K562 (cell line): ENCODE measurements at regions not wholly inside any gene's neighbourhood (a gene's known extent, or its start where the extent isn't known, plus 50 kb on each side); places are given as distances from the start of the nearest gene placed in this dataset.

Experiments
- ATAC-seq: fragments of 200-7000 bp; cut with Tn5 transposase; 3 replicates; pipeline ENCODE4 v1.9.1; 2020; ENCODE audit warnings: moderate library complexity
- BruUV-seq: library from RNA; stranded (reverse); fragments of 400-500 nt; replicated peaks from 2 replicates; lab custom pipeline; 2021; lab: Mats Ljungman, UMichigan
- CTCF ChIA-PET: fragments of 300-600 bp; formaldehyde crosslinking; extraction: SDS; loops from one replicate; lab custom pipeline; 2021; ENCODE audit warnings: low intra/inter-chr PET ratio; lab: Yijun Ruan, JAX
- POLR2A ChIA-PET: fragments of 300-600, 350-650 bp; sonication (Branson Sonifier 250); formaldehyde crosslinking; extraction: SDS; loops from one replicate; lab custom pipeline; 2021; ENCODE audit warnings: antibody characterized with exemption, inconsistent platforms; lab: Yijun Ruan, JAX
- DNase-seq, 4 experiments: peaks; one replicate each; pipeline versions ENCODE4 v3.0.0 to v3.0.0-alpha.2; 2011 to 2018; ENCODE audit warnings: low spot score in 3 of 4, mixed read lengths in 3 of 4; ENCODE audit errors: extremely low read depth in 1 of 4
- FAIRE-seq: peaks from 2 replicates; lab custom pipeline; 2011; peaks lifted over from hg19 to GRCh38; lab: Jason Lieb, UNC
- H2AFZ ChIP-seq: 2 replicates; pipeline ENCODE4 v1.6.0; 2011; ENCODE audit warnings: low read depth, low read length, control low read depth, inconsistent platforms
- H3K27ac ChIP-seq: fragments of 200-600 bp; 3 replicates; pipeline ENCODE4 v1.8.0; 2011; ENCODE audit warnings: low read depth, mild to moderate bottlenecking, control low read depth, inconsistent platforms, low read length, moderate library complexity, mixed read lengths; ENCODE audit errors: extremely low read depth
- H3K27me3 ChIP-seq, 2 experiments: fragments of 300-600 bp in 1 of 2; 2 replicates in 1 of 2; 3 replicates in 1 of 2; pipeline versions ENCODE4 v1.6.0 to v1.8.0; 2011; ENCODE audit warnings: inconsistent platforms in 2 of 2, low read length in 2 of 2, mild to moderate bottlenecking in 1 of 2, mixed read lengths in 1 of 2, moderate library complexity in 1 of 2; ENCODE audit not compliant: control insufficient read depth in 2 of 2, insufficient read depth in 2 of 2
- H3K36me3 ChIP-seq: fragments of 300-600 bp; 3 replicates; pipeline ENCODE4 v1.8.0; 2011; ENCODE audit warnings: mild to moderate bottlenecking, low read length, inconsistent platforms; ENCODE audit not compliant: control insufficient read depth, insufficient read depth
- H3K4me1 ChIP-seq, 2 experiments: fragments of 200-600 bp in 1 of 2; replicated peaks in 1 of 2; 2 replicates in 1 of 2; 3 replicates in 1 of 2; pipeline versions ENCODE4 v1.5.1 to v1.8.0; 2011; ENCODE audit warnings: inconsistent platforms in 2 of 2, low read length in 2 of 2, mild to moderate bottlenecking in 1 of 2, mixed read lengths in 1 of 2, moderate library complexity in 1 of 2; ENCODE audit not compliant: control insufficient read depth in 2 of 2, insufficient read depth in 2 of 2
- H3K4me2 ChIP-seq: 2 replicates; pipeline ENCODE4 v1.6.1; 2011; ENCODE audit warnings: low read length, control low read depth, inconsistent platforms, mixed read lengths; ENCODE audit not compliant: insufficient read depth
- H3K4me3 ChIP-seq: fragments of 200-600 bp; sonication (generic), shearing (Covaris generic); 2 replicates; pipeline ENCODE4 v1.5.1; 2016; ENCODE audit warnings: control low read depth, inconsistent platforms
- H3K79me2 ChIP-seq: fragments of 200-600 bp; 3 replicates; pipeline ENCODE4 v1.8.0; 2011; ENCODE audit warnings: low read length, inconsistent platforms; ENCODE audit not compliant: control insufficient read depth, insufficient read depth
- H3K9ac ChIP-seq, 2 experiments: 2 replicates each; pipeline versions ENCODE4 v1.6.0 to v1.6.1; 2011; ENCODE audit warnings: low read depth in 2 of 2, low read length in 2 of 2, control low read depth in 1 of 2, inconsistent platforms in 1 of 2, mild to moderate bottlenecking in 1 of 2, mixed read lengths in 1 of 2; ENCODE audit not compliant: insufficient read depth in 1 of 2
- H3K9me1 ChIP-seq: one replicate; pipeline ENCODE4 v1.6.0; 2011; ENCODE audit warnings: inconsistent platforms, mild to moderate bottlenecking, low read length, moderate library complexity; ENCODE audit not compliant: control insufficient read depth, insufficient read depth
- H3K9me3 ChIP-seq: replicated peaks from 2 replicates; pipeline ENCODE4 v1.5.1; 2011; ENCODE audit warnings: low read depth, low read length, inconsistent platforms; ENCODE audit not compliant: control insufficient read depth, insufficient read depth
- H4K20me1 ChIP-seq: replicated peaks from 2 replicates; pipeline ENCODE4 v1.6.1; 2011; ENCODE audit warnings: low read length, inconsistent platforms, mixed read lengths; ENCODE audit not compliant: control insufficient read depth, insufficient read depth
- CCAR2 ChIP-seq: fragments of 200-400 bp; formaldehyde crosslinking; IDR thresholded peaks from 2 replicates; pipeline ENCODE4 v1.6.1; 2017; ENCODE audit warnings: mild to moderate bottlenecking, low read depth, low read length
- HNRNPK ChIP-seq: fragments of 200-400 bp; formaldehyde crosslinking; IDR thresholded peaks from one replicate; pipeline ENCODE4 v1.6.1; 2018; ENCODE audit warnings: mild to moderate bottlenecking, low read depth, low read length; ENCODE audit not compliant: poor library complexity, severe bottlenecking
- IRF2 ChIP-seq: sonication (generic); formaldehyde crosslinking; IDR thresholded peaks from 2 replicates; pipeline ENCODE4 v1.8.1; 2022; ENCODE audit warnings: mild to moderate bottlenecking, missing genetic modification reagents
- KDM4B ChIP-seq, 2 experiments: fragments of 450-650 bp in 1 of 2; sonication (generic) in 1 of 2; IDR thresholded peaks; 2 replicates each; pipeline ENCODE4 v1.6.1; 2016 to 2017; ENCODE audit warnings: borderline replicate concordance in 2 of 2, antibody characterized with exemption in 1 of 2, low read depth in 1 of 2, mild to moderate bottlenecking in 1 of 2
- MAFK ChIP-seq: IDR thresholded peaks from 2 replicates; pipeline ENCODE4 v1.6.1; 2011; ENCODE audit warnings: low read length, improper control_type of control experiment
- MTA3 ChIP-seq: fragments of 450-650 bp; formaldehyde crosslinking; IDR thresholded peaks from 2 replicates; pipeline ENCODE4 v1.6.1; 2017; ENCODE audit warnings: mild to moderate bottlenecking, borderline replicate concordance
- NR4A1 ChIP-seq, 2 experiments: fragments of 250-450 bp in 1 of 2; fragments of 450-650 bp in 1 of 2; sonication (Bioruptor Pico) in 1 of 2; IDR thresholded peaks; 2 replicates each; pipeline versions ENCODE4 v1.4.0 to v1.6.1; 2016 to 2020; ENCODE audit warnings: mild to moderate bottlenecking in 2 of 2, missing compliant biosample characterization in 1 of 2, missing genetic modification characterization in 1 of 2, moderate library complexity in 1 of 2
- RBBP5 ChIP-seq: fragments of 200-600 bp; sonication (generic); IDR thresholded peaks from 2 replicates; pipeline ENCODE4 v1.6.1; 2012; ENCODE audit warnings: borderline replicate concordance, mild to moderate bottlenecking, low read length, control low read depth, inconsistent platforms; ENCODE audit not compliant: insufficient read depth, poor library complexity, severe bottlenecking
- TARDBP ChIP-seq: fragments of 450-650 bp; IDR thresholded peaks from 2 replicates; pipeline ENCODE4 v1.6.1; 2016
- ZSCAN32 ChIP-seq: fragments of 450-650 bp; formaldehyde crosslinking; IDR thresholded peaks from 2 replicates; pipeline ENCODE4 v1.4.0; 2020; ENCODE audit warnings: mild to moderate bottlenecking, moderate library complexity
- WGBS: fragments of 100-300 bp; shearing (Covaris generic); methylation state at CpG from one replicate; pipeline ENCODE4 v1.1.6; 2016; ENCODE audit warnings: low coverage, mixed read lengths; ENCODE audit not compliant: insufficient coverage; ENCODE audit errors: missing lambda C conversion rate; 5-methylcytosine and 5-hydroxymethylcytosine counted together
- in situ Hi-C: fragments of 300-500 bp; cut with MboI; formaldehyde crosslinking; loops from 4 replicates; pipeline ENCODE4 v1.15.0; 2018; ENCODE audit warnings: inconsistent platforms, mixed read lengths
- intact Hi-C: fragments of 100-400 bp; cut with micrococcal nuclease; formaldehyde crosslinking; loops from 2 replicates; pipeline ENCODE4 v1.14.2; 2022
- TF ChIP-seq, protein P1 (sequence below): IDR thresholded peaks from 2 replicates; pipeline ENCODE4 v1.6.1; 2014; ENCODE audit warnings: antibody characterized with exemption

DNA sequence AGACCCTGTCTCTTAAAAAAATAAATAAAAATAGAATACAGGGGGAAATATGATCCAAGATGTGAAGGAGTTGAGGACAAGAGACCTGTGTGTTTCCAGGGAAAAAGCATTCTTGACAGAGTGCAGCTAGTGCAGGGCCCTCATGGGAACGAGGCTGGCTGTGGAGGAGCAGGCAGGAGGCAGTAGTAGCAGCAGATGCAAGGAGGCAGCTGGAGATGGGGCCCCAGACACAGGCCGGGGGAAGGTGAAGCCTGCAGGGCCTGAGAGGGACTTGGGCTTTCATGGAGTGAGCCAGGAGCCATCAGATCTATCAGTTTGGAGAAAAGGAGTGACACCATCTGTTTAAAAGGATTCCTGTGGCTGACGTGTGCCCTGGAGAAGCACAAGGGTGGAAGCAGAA is 71.4 kb upstream of the ZNF438 start:
- DNase-seq, result no peak
- Histone ChIP-seq H3K9ac (no peak overlapping the region), H3K79me2 (no peaks in the 10 kb centered on the region), H2AFZ (no peak overlapping the region), H3K27me3 (peaks cover 10 to 38% of the 10 kb centered on the region in 2 experiments; a peak in 4 of 5 replicates), H3K4me2 (no peak overlapping the region), H3K4me3 (no peak overlapping the region), H3K9me1 (no peaks in the 10 kb centered on the region), H3K4me1 (no peaks in the 10 kb centered on the region), H3K9me3 (no peaks in the 10 kb centered on the region), H3K27ac (no peak overlapping the region), H4K20me1 (no peaks in the 10 kb centered on the region), H3K36me3 (no peaks in the 10 kb centered on the region)
- ChIA-PET CTCF (no interaction called here), POLR2A (no interaction called here)
- no TSS peak for BruUV-seq
- intact Hi-C loops (no loop called here), in situ Hi-C loops (no loop called here)
- no peak for TF ChIP-seq RBBP5
- no peak for TF ChIP-seq NR4A1 (CRISPR knock-in tag; IDR thresholded peaks at IDR 0.05)
- TF ChIP-seq NR4A1 (tag; IDR thresholded peaks at IDR 0.05), result no peak
- no peak for TF ChIP-seq KDM4B (IDR thresholded peaks at IDR 0.05; ENCODE audit: borderline replicate concordance in 2 of 2, low read depth in 1 of 2)
- 0% methylated on average over 3 of the region's 3 CpGs for WGBS
- ATAC-seq, result no peak
- no peak for FAIRE-seq

DNA sequence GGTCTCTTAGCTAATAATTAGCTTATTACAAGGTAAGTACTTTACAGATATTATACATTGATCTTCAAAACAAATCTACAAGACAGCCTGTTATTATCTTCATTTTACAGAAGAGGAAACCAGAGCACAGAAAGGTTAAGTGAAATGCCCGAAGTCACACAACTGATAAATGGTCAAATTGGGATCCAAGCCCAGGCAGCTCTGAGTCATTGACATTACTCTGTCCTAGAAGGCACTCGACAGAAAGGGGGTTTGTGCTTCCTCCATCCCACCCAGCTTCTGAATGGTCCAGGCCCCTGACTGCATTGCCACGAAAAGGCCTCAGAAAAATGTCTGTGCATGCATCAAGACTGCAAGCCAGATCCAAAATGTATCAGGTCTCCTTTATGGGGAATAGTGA is 81.3 kb upstream of the ZNF438 start:
- Histone ChIP-seq H3K4me1 (no peaks in the 10 kb centered on the region), H3K27ac (no peak overlapping the region), H3K36me3 (no peaks in the 10 kb centered on the region), H3K4me3 (no peak overlapping the region), H3K9me3 (no peaks in the 10 kb centered on the region), H3K79me2 (no peaks in the 10 kb centered on the region), H2AFZ (no peak overlapping the region), H3K27me3 (peaks cover 0 to 9% of the 10 kb centered on the region in 2 experiments; a peak in 1 of 5 replicates), H3K4me2 (no peak overlapping the region), H3K9me1 (no peaks in the 10 kb centered on the region), H4K20me1 (no peaks in the 10 kb centered on the region), H3K9ac (no peak overlapping the region)
- FAIRE-seq (no peak), DNase-seq (no peak), ATAC-seq (no peak)
- 2% methylated on average over 3 of the region's 3 CpGs for WGBS
- ChIA-PET POLR2A (no interaction called here), CTCF (no interaction called here)
- in situ Hi-C loops, result no loop called here
- BruUV-seq, result no TSS peak
- intact Hi-C loops, result no loop called here
- TF ChIP-seq, protein P1, sequence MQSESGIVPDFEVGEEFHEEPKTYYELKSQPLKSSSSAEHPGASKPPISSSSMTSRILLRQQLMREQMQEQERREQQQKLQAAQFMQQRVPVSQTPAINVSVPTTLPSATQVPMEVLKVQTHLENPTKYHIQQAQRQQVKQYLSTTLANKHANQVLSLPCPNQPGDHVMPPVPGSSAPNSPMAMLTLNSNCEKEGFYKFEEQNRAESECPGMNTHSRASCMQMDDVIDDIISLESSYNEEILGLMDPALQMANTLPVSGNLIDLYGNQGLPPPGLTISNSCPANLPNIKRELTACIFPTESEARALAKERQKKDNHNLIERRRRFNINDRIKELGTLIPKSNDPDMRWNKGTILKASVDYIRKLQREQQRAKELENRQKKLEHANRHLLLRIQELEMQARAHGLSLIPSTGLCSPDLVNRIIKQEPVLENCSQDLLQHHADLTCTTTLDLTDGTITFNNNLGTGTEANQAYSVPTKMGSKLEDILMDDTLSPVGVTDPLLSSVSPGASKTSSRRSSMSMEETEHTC, result no peak
- no peak for TF ChIP-seq CCAR2
- TF ChIP-seq MAFK, result no peak
- no peak for TF ChIP-seq HNRNPK
- TF ChIP-seq ZSCAN32 (CRISPR knock-in tag), result no peak
- TF ChIP-seq TARDBP, result no peak
- no peak for TF ChIP-seq IRF2 (CRISPR knock-in tag)
- no peak for TF ChIP-seq MTA3
